Stimulated activated CD4-positive, alpha-beta T cell treated with anti-CD3 and anti-CD28 coated beads, Interleukin-2, amount 100 ng/mL, for 48 hours (primary cell): ENCODE measurements at regions not wholly inside any gene's neighbourhood (a gene's known extent, or its start where the extent isn't known, plus 50 kb on each side); places are given as distances from the start of the nearest gene placed in this dataset.
"Not testable (repeated sequence)": the region's sequence is repeated elsewhere in the genome, so short reads cannot be mapped to it uniquely, and the experiment has no call there.

Experiments used
- DNase-seq, 2 donors: peaks; one replicate each; pipeline ENCODE4 v3.0.0-alpha.2; 2020

- DNase-seq: not testable (repeated sequence)
Measured at GRCh38 chr16:29271721-29272675, 134.5 kb downstream of the NPIPB11 start.

- not testable (repeated sequence) for DNase-seq
Measured at GRCh38 chr16:29270923-29271322, 135.6 kb downstream of the NPIPB11 start.

DNA sequence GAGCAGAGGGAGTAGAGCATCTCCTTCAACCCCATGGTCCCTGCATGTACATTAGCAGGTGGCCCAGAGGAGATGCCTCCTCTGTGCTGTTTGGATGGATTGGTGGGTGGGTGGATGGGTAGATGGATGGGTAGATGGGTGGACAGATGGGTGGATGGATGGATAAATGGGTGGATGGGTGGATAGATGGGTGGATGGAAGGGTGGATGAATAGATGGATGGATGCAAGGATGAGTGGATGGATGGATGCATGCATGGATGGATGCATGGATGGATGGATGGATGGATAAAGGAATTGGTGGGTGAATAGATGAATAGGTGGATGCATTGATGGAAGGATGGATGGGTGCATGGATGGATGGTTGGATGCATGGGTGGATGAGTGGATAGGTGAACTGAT, 136.5 kb downstream of the NPIPB11 start:
- DNase-seq: not testable (repeated sequence)

GRCh38 chr16:29269192-29269811, 137.2 kb downstream of the NPIPB11 start:
- not testable (repeated sequence) for DNase-seq

- DNase-seq: not testable (repeated sequence)
Measured at GRCh38 chr16:29268785-29269191, 137.7 kb downstream of the NPIPB11 start.

GRCh38 chr16:29268348-29268747, 138.2 kb downstream of the NPIPB11 start:
- not testable (repeated sequence) for DNase-seq

- not testable (repeated sequence) for DNase-seq
Measured at GRCh38 chr16:29267891-29268290, 138.6 kb downstream of the NPIPB11 start.

DNA sequence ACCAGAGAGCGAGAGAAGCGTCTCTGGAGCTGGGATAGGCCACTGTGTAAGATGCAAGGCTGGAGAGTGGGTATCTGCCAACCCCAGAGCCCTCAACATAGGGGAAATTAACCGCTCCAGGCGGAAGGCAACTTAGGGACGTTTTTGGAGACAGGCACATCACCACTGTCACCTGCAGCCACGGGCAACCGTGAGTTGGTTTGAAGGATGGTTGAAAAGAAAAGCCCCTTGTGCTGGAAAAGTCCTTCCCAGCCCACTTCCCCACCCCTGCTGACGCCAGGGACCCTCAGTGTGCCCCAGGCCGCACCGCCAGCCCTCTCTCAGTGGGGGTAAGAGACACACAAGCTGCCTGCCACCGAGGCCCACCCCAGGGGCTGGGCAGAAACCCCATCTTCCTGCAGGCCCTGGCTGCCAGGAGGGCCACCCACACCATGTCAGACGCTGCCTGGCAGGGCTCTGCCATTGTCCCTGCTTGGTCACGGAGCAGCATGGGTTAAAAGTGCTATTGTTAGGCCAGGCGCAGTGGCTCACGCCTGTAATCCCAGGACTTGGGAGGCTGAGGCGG, 139.4 kb downstream of the NPIPB11 start:
- not testable (repeated sequence) for DNase-seq

DNA sequence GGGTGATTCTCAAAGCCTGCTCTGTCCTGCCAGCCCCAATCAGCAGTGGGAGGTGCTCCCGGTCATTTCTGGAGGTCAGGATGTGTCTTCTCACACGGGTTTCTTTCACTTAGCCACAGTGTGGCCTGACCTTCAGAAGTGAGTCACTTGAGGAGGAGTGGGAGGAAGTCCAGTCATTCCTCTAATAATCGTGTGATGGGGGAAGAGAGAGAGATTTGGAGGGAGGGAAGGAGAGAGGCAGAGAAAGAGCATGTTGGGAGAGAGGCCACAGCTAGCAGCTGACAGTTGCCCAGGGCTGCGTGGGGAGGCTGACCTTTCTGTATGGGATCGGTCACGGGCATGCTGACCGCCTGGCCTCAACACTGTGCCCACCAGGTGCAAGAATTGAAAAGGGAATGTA, 139.9 kb downstream of the NPIPB11 start:
- DNase-seq: not testable (repeated sequence)

DNA sequence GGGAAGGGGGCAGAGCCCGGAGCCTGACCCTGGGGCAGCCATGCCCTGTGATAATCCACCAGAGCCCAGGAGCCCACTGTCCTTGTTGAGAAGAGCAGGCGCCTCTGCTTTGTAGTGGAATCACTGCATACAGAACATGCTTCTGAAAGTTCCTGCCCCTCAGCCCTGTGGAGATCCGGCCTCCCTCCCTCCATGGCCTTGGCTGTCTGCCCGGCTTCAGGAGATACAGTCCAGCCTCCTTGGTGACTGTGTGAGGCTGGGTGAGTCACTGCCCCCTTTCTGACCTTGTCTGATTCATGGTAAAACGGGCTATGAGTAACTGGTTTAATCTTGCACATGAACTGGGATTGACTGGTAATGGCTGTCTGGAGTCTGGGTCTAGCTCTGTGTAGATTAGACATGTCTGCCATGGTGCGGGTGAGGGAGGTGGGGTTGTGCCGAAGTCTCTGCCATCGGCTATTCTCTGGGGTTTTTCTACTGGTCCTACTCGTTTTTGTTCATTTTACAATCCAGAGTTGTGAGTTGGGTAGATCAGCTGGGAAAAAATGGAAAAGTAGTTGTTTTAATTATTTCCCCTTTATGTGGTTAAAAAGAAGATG, 141.2 kb downstream of the NPIPB11 start:
- DNase-seq: peak; percentile 19 to 24

DNA sequence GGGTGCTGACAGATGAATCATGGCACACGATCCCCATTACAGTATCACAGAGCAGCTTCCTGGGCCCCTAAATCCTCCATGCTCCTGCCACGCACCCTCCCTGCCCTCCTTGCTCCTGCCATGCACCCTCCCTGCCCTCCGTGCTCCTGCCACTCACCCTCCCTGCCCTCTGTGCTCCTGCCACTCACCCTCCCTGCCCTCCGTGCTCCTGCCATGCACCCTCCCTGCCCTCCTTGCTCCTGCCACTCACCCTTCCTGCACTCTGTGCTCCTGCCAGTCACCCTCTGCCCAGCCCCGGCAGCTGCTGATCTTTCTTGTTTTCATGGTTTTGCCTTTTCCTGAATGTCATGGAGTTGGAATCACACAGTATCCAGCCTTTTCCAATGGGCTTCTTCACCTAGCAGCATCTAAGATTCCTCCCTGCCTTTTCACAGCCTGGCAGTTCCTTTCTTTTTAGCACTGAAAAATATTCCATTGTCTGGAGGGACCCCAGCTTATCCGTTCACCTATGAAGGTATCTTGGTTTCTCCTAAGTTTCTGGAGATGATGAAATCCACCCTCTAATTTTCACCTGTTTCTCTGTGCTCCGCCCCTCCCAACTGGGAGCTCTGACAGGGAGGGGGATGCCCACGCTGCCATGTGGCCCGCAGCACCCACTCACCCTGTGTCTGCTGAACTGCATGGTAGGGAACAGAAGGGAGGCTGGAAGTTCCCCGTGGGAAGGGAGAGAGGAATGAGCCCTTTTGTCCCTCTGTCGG, 142.3 kb downstream of the NPIPB11 start:
- not testable (repeated sequence) for DNase-seq

DNA sequence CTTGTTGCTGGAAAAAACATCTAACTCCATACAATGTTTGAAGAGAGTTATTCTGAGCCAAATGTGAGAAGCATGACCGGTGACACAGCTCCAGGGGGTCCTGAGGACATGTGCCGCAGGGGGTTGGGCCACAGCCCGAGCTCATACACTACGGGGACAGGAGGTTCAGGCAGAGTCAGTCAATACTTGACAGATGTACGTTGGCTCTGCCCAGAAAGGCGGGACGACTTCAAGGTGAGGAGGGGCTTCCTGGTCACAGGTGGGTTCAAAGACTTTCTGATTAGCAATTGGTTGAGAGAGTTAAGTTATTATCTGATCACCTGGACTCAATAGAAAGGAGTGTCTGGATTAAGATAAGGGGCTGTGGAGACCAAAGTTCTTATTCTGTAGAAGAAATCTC, 143.8 kb downstream of the NPIPB11 start:
- DNase-seq: not testable (repeated sequence)

DNA sequence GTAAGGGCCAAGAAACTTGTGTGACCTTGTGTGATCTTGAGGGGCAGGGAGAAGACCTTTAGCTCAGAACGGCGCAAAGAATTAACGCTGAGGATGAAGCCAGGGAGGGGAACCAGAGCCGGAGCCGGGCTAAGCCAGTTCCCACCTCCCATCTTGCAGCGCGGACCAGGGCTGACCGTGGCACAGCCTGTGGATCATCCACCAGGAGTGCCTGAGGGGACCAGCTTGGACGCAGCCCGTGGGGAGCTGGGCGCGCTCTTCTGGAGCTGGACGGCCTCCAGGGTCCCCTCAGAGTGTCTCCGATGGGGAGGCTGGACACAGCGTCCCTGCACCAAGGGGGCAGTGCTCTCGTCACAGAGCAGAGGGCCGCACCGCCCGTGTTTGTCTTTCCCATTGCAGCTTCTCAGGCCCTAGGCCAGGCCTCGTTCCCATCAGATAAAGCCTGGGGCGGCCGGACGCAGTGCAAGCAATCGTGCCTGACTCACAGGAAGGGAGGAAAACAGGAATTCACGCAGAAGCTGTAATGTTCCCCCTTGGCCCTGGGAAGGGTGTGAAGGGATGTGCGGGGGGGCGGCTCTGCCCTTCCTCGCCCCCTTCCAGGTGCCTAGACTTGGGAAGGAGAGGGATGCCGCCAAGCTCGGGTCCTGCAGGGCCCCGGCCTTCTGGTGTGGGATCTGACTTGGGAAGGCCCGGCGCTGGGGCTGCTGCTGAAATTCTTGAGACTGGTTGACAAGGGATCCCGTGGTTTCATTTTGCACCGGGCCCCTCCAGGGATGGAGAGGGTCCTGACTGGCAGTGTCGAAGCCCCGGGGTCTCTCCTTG, 144.9 kb downstream of the NPIPB11 start:
- DNase-seq: not testable (repeated sequence)

DNA sequence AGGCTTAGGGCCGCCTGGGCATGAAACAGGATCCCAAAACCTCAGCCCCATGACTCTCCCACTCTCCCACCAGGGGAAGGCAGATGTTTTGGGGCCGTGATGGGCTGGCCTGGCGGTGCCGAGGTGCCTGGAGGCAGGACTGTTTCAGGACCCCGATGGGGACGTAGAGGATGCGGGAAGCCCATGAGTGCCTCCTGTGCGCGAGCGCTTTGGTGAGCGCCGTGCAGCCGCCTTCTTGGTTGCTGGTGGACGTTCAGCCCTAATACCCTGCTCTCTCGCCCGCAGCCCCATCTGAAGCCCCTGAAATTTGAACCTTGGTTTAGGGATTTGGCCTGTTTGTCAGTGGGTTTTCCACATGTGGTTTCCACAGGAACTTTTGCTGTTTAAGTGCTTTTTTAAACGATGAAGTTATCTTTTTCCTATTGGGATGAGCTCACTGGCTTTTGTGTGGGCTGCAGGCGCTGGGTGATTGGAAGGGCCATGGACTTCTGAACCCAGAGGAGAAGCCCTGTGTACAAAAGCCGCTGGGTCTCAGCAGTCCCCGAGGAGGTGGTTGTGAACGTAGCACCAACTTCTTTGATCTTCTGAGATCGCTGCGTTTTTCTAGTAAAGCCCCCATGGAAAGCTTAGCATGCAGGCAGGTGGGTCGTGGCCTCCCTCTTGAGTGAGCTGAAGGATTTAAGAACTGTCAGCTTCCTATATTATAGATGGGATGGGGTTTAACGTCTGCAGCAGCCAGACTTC, 145.7 kb downstream of the NPIPB11 start:
- DNase-seq: not testable (repeated sequence)

GRCh38 chr16:29259635-29260457, 146.7 kb downstream of the NPIPB11 start:
- not testable (repeated sequence) for DNase-seq

DNA sequence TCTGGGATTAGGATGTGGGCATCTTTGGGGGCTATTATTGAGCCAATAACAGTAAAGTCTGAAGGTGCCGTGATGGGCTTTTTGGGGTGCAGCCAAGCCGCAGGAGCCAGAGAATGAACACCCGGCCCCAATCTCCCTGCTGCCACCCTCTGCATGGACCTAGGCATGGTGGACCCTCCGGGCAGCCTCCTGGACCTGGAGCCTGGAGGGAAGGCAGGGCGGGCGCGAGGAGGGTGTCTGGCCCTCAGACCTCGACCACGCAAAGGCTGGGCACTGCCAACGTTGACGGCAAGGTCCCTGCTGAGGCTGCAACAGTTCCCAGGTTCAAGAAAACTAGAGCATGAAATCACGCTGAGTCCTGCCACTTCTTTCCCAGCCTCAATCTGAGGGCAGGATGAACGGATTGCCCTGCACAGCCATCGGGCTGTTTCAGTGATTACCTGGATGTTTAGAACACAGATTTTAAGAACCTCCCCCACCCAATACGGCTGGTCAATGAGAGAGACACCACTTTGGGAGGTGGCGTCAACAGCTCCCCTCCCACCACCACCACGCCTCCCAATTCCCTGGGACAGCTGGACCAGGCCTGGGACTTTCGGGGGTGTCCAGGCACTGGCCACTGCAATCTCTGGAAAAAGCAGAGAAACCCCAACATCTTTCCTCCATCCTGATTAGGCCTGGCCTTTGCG, 147.4 kb downstream of the NPIPB11 start:
- DNase-seq: not testable (repeated sequence)

DNA sequence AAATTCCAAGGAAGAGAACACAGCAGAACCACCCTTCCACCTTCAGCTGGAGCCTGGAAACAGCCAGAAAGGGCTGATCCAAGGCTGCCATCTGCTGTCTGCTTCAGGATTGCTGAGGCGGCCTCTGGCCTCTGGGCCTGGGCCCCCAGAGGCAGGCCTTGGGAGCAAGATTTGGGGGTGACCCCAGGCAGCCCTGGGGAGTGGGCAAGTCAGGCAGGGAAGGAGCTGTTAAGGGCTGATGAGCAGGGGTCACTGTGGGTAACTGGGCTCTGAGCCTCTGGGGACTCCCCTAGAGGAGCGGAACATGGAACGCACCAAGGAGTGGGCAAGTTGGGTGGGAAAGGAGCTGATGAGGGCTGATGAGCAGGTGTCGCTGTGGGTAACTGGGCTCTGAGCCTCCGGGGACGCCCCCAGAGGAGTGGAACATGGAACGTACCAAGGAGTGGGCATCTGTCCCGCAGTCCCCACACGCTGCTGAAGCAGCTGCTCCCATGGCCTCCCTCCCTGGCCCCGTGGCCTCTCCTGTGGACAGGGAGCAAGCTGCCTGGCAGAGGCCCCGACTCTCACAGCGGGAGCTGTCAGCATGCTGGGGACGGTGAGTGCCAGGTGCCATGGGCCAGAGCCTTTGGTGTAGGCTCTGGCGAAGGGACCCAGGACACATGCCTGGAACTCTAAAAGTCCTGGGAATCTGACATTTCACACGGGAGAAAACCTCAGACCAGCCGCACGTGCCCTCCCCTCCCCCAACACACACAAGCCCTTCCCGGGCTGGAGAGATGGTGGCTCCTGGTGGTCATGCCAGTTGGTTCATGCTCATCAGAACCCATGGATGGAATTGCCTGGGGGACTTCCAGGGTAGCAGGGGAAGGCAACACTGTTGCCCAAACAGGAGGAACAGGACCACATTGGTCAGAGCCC, 148.8 kb downstream of the NPIPB11 start:
- DNase-seq: not testable (repeated sequence)

DNA sequence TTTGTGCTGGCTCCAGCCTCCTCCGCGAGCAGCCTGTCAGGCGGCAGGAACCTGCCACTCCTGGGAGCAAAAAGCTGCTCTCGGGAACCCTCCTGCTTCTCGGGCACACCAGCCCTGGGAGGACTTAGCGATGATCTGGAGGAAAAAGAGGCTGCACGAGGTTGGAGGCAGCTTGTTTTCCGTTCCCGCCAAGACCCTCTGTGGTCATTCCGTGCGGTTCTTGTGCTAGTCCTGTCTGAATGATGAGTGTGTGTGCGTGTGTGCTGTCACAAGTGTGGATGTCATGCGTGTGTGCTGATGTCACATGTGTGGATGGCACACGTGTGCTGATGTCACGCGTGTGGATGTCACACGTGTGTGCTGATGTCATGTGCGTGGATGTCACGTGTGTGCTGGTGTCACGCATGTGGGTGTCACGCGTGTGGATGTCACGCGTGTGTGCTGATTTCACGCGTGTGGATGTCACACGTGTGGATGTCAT, 150.0 kb downstream of the NPIPB11 start:
- DNase-seq: no peak
